Liver (tissue), 8 donors: ENCODE measurements at regions not wholly inside any gene's neighbourhood (a gene's known extent, or its start where the extent isn't known, plus 50 kb on each side); places are given as distances from the start of the nearest gene placed in this dataset.
A peak's percentile ranks its signal among the peaks of the same experiment; 100 is the strongest.

Experiments used
- DNase-seq: peaks from one replicate; pipeline ENCODE4 v3.0.0-alpha.2; 2017; ENCODE audit warnings: low spot score
- H3K27ac ChIP-seq, 2 donors: one replicate each; pipeline ENCODE4 v1.7.0; 2013; ENCODE audit warnings: inconsistent platforms in 2 of 2, low read length in 2 of 2, control low read depth in 1 of 2, low read depth in 1 of 2, mild to moderate bottlenecking in 1 of 2
- H3K27me3 ChIP-seq, 4 donors: one replicate each; pipeline versions ENCODE4 v1.6.1 to v1.7.0; 2013; ENCODE audit warnings: low read length in 3 of 4, inconsistent platforms in 1 of 4, mild to moderate bottlenecking in 1 of 4, moderate library complexity in 1 of 4; ENCODE audit not compliant: control insufficient read depth in 4 of 4, insufficient read depth in 4 of 4
- H3K36me3 ChIP-seq, 4 donors: one replicate each; pipeline versions ENCODE4 v1.6.1 to v1.7.0; 2013; ENCODE audit warnings: low read length in 3 of 4, mild to moderate bottlenecking in 3 of 4, low read depth in 1 of 4, moderate library complexity in 1 of 4; ENCODE audit not compliant: control insufficient read depth in 4 of 4, insufficient read depth in 3 of 4
- H3K4me1 ChIP-seq, 4 donors: one replicate each; pipeline versions ENCODE4 v1.6.1 to v1.7.0; 2013; ENCODE audit warnings: low read length in 3 of 4, mild to moderate bottlenecking in 3 of 4, moderate library complexity in 1 of 4; ENCODE audit not compliant: control insufficient read depth in 4 of 4, insufficient read depth in 4 of 4
- H3K4me3 ChIP-seq, 3 donors: one replicate each; pipeline versions ENCODE4 v1.6.1 to v1.7.0; 2013; ENCODE audit warnings: low read length in 3 of 3, control low read depth in 1 of 3, low read depth in 1 of 3, mild to moderate bottlenecking in 1 of 3
- H3K9ac ChIP-seq, 2 donors: one replicate each; pipeline ENCODE4 v1.7.0; 2013; ENCODE audit warnings: low read length in 2 of 2, mild to moderate bottlenecking in 2 of 2, moderate library complexity in 2 of 2, control low read depth in 1 of 2, low read depth in 1 of 2
- H3K9me3 ChIP-seq, 4 donors: one replicate each; pipeline versions ENCODE4 v1.6.1 to v1.7.0; 2013; ENCODE audit warnings: low read length in 3 of 4; ENCODE audit not compliant: control insufficient read depth in 4 of 4
- ATF3 ChIP-seq: IDR thresholded peaks from 2 replicates; pipeline ENCODE4 v1.6.1; 2016; ENCODE audit warnings: antibody characterized with exemption
- CTCF ChIP-seq: fragments of 150-350 bp; IDR thresholded peaks from 2 replicates; pipeline ENCODE4 v1.5.1; 2017; ENCODE audit warnings: improper control_type of control experiment, low read depth, low read length; ENCODE audit not compliant: missing input control
- EGR1 ChIP-seq, 2 donors: IDR thresholded peaks; 2 replicates each; pipeline ENCODE4 v1.6.1; 2016 to 2018; ENCODE audit warnings: antibody characterized with exemption in 2 of 2, low read depth in 2 of 2
- FOXA1 ChIP-seq: IDR thresholded peaks from 2 replicates; pipeline ENCODE4 v1.6.1; 2016; ENCODE audit warnings: antibody characterized with exemption
- FOXA2 ChIP-seq: IDR thresholded peaks from 2 replicates; pipeline ENCODE4 v1.6.1; 2016; ENCODE audit warnings: antibody characterized with exemption
- GABPA ChIP-seq, 2 donors: IDR thresholded peaks in 1 of 2; conservative IDR thresholded peaks in 1 of 2; 2 replicates each; pipeline ENCODE4 v1.6.1; 2016; ENCODE audit warnings: antibody characterized with exemption in 2 of 2, mild to moderate bottlenecking in 1 of 2, moderate library complexity in 1 of 2
- HNF4A ChIP-seq, 2 donors: conservative IDR thresholded peaks; 2 replicates each; pipeline ENCODE4 v1.6.1; 2016; ENCODE audit warnings: antibody characterized with exemption in 2 of 2, mild to moderate bottlenecking in 2 of 2
- HNF4G ChIP-seq: IDR thresholded peaks from 2 replicates; pipeline ENCODE4 v1.6.1; 2016; ENCODE audit warnings: antibody characterized with exemption
- JUND ChIP-seq, 2 donors: IDR thresholded peaks; 2 replicates each; pipeline ENCODE4 v1.6.1; 2016; ENCODE audit warnings: antibody characterized with exemption in 2 of 2
- NR2F2 ChIP-seq: IDR thresholded peaks from 2 replicates; pipeline ENCODE4 v1.6.1; 2016; ENCODE audit warnings: antibody characterized with exemption
- RAD21 ChIP-seq, 2 donors: IDR thresholded peaks; 2 replicates each; pipeline ENCODE4 v1.6.1; 2016; ENCODE audit warnings: antibody characterized with exemption in 2 of 2, mild to moderate bottlenecking in 2 of 2
- RXRA ChIP-seq, 2 donors: IDR thresholded peaks; 2 replicates each; pipeline ENCODE4 v1.6.1; 2017 to 2018; ENCODE audit warnings: antibody characterized with exemption in 2 of 2, mild to moderate bottlenecking in 1 of 2
- SP1 ChIP-seq: IDR thresholded peaks from 2 replicates; pipeline ENCODE4 v1.6.1; 2018; ENCODE audit warnings: antibody characterized with exemption, mild to moderate bottlenecking
- TAF1 ChIP-seq: conservative IDR thresholded peaks from 2 replicates; pipeline ENCODE4 v1.6.1; 2016; ENCODE audit warnings: antibody characterized with exemption, mild to moderate bottlenecking
- YY1 ChIP-seq: IDR thresholded peaks from 2 replicates; pipeline ENCODE4 v1.6.1; 2016; ENCODE audit warnings: antibody characterized with exemption, mild to moderate bottlenecking
- WGBS: extraction: QIAGEN DNeasy Blood & Tissue Kit; methylation state at CpG from one replicate; pipeline ENCODE4 v1.1.7; 2013; 5-methylcytosine and 5-hydroxymethylcytosine counted together
- TF ChIP-seq, protein P1 (sequence below): IDR thresholded peaks from 2 replicates; pipeline ENCODE4 v1.6.1; 2016; ENCODE audit warnings: antibody characterized with exemption
- TF ChIP-seq, protein P2 (sequence below): IDR thresholded peaks from 2 replicates; pipeline ENCODE4 v1.6.1; 2016; ENCODE audit warnings: antibody characterized with exemption, mild to moderate bottlenecking
- TF ChIP-seq, protein P3 (sequence below): IDR thresholded peaks from 2 replicates; pipeline ENCODE4 v1.6.1; 2016; ENCODE audit warnings: antibody characterized with exemption
- donor health status: healthy.
- donor health status: healthy.
- donor health status: healthy.
- donor health status: healthy.
- donor health status: healthy.

DNA sequence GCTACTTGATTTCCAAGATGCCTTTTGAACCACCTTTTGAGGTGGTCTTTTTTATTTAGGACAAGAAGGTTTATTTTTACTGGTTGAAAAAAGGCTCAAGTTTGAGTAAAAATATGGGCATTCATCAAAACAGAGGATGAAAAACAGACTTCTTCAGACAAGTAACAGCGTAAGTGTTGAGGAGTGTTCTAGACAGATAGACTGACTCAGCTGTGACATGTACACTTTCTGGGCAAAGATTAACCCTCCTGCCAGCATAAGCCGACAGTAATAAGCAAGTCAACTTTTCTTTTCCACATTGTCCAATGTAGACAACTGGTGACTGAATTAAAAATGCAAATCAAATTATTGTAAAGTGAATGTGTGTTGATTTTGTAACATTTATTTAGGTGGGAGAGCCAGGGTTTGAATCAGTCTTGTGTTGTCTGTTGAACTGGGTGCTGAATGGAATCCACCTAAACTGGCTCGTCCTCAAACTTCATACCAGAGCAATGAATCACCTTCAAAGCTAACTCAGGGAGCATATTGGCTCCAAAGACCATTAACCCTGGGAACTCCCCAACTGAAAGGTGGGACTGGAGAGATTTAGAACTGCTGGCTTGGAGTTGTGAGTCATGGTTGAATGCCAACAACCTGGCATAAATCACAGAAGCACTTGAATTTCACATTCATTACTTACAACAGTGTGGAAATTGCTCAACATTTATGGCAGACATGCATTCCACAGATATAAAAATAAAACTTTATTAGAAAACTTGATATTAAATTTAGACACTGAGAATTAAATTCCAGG is 377.0 kb downstream of the ETS1 start:
- H3K36me3 ChIP-seq = no peaks in the 10 kb centered on the region
- no peak for DNase-seq
- peaks cover 0 to 5% (median 0%) of the 10 kb centered on the region in 4 donors for H3K4me1 ChIP-seq
- 52% methylated on average over 3 of the region's 3 CpGs for WGBS
- no peak overlapping the region for H3K4me3 ChIP-seq
- H3K27me3 ChIP-seq = no peaks in the 10 kb centered on the region
- H3K27ac ChIP-seq = no peak overlapping the region
- no peaks in the 10 kb centered on the region for H3K9me3 ChIP-seq
- TF ChIP-seq, protein P1, sequence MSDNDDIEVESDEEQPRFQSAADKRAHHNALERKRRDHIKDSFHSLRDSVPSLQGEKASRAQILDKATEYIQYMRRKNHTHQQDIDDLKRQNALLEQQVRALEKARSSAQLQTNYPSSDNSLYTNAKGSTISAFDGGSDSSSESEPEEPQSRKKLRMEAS = no peak
- TF ChIP-seq SP1 (no peak), ATF3 (no peak), GABPA (IDR thresholded peaks at IDR 0.05 in 1 of 2, conservative IDR thresholded peaks at IDR 0.05 in 1 of 2) (no peak), JUND (IDR thresholded peaks at IDR 0.05) (peak in 1 of 2 donors; percentile 91), YY1 (peak; percentile 31), RAD21 (IDR thresholded peaks at IDR 0.05) (no peak), FOXA2 (peak; percentile 14), RXRA (IDR thresholded peaks at IDR 0.05) (no peak), HNF4G (no peak), TAF1 (no peak), FOXA1 (no peak), EGR1 (IDR thresholded peaks at IDR 0.05; ENCODE audit: low read depth in 2 of 2) (no peak), HNF4A (conservative IDR thresholded peaks at IDR 0.05) (peak in 1 of 2 donors; percentile 26), CTCF (no peak), NR2F2 (no peak)
- TF ChIP-seq, protein P2, sequence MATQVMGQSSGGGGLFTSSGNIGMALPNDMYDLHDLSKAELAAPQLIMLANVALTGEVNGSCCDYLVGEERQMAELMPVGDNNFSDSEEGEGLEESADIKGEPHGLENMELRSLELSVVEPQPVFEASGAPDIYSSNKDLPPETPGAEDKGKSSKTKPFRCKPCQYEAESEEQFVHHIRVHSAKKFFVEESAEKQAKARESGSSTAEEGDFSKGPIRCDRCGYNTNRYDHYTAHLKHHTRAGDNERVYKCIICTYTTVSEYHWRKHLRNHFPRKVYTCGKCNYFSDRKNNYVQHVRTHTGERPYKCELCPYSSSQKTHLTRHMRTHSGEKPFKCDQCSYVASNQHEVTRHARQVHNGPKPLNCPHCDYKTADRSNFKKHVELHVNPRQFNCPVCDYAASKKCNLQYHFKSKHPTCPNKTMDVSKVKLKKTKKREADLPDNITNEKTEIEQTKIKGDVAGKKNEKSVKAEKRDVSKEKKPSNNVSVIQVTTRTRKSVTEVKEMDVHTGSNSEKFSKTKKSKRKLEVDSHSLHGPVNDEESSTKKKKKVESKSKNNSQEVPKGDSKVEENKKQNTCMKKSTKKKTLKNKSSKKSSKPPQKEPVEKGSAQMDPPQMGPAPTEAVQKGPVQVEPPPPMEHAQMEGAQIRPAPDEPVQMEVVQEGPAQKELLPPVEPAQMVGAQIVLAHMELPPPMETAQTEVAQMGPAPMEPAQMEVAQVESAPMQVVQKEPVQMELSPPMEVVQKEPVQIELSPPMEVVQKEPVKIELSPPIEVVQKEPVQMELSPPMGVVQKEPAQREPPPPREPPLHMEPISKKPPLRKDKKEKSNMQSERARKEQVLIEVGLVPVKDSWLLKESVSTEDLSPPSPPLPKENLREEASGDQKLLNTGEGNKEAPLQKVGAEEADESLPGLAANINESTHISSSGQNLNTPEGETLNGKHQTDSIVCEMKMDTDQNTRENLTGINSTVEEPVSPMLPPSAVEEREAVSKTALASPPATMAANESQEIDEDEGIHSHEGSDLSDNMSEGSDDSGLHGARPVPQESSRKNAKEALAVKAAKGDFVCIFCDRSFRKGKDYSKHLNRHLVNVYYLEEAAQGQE = no peak
- TF ChIP-seq, protein P3, sequence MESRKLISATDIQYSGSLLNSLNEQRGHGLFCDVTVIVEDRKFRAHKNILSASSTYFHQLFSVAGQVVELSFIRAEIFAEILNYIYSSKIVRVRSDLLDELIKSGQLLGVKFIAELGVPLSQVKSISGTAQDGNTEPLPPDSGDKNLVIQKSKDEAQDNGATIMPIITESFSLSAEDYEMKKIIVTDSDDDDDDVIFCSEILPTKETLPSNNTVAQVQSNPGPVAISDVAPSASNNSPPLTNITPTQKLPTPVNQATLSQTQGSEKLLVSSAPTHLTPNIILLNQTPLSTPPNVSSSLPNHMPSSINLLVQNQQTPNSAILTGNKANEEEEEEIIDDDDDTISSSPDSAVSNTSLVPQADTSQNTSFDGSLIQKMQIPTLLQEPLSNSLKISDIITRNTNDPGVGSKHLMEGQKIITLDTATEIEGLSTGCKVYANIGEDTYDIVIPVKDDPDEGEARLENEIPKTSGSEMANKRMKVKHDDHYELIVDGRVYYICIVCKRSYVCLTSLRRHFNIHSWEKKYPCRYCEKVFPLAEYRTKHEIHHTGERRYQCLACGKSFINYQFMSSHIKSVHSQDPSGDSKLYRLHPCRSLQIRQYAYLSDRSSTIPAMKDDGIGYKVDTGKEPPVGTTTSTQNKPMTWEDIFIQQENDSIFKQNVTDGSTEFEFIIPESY = no peak
- H3K9ac ChIP-seq = no peak overlapping the region
